Omental fat pad (tissue), 3 donors: ENCODE measurements at regions not wholly inside any gene's neighbourhood (a gene's known extent, or its start where the extent isn't known, plus 50 kb on each side); places are given as distances from the start of the nearest gene placed in this dataset.

ENCODE experiments used
- ATAC-seq: fragments of 150-250 bp; one replicate; pipeline ENCODE4 v1.9.1; 2016; ENCODE audit warnings: mild to moderate bottlenecking, moderate library complexity; ENCODE audit not compliant: low FRiP score
- DNase-seq: peaks from one replicate; pipeline ENCODE4 v3.0.0-alpha.2; 2019; ENCODE audit warnings: low spot score
- TF ChIP-seq, protein P1 (sequence below), 3 donors: fragments of 450-650 bp; IDR thresholded peaks; one replicate each; pipeline ENCODE4 v1.5.1; 2016 to 2017; ENCODE audit warnings: antibody characterized with exemption in 3 of 3, mild to moderate bottlenecking in 3 of 3, moderate library complexity in 2 of 3

DNA sequence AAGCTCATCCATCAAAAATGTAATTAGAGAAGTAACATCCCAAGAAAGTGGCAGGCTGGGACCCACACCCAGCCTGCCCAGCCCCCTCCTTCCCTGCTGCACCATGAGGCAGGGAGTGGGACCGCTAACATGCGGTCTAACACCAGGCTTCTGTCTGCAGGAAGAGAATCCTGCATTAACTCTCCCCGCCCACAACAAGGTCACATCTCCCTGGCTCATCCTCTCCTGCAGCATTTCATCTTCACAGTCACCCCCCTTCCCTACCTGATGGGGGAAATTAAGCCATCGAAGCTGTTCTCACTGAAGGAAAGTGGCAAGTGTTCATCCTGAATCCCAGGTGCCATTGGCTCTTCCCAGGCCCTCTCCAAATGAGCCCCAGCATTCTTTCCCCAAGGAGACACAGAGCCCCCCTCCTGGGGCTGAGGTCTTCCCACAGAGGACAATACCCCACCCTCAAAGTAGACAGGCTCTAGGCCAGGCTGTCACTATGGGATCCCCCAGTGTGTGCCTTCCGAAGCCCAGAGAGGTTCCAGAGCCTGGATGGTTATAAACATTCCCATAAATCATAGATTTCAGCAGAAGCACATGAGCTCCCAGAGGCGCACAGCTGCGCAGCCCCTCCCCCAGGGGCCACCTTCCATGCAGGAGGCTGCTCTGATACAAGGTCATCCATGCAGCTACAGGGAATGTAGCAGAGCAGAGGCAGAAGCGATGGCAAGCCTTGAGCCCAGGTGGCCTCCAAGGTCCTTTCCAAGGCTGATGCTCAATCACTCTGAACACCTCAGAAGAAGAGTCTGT, 148.0 kb downstream of the OAT start:
- DNase-seq (no peak), ATAC-seq (no peak)
- TF ChIP-seq, protein P1, sequence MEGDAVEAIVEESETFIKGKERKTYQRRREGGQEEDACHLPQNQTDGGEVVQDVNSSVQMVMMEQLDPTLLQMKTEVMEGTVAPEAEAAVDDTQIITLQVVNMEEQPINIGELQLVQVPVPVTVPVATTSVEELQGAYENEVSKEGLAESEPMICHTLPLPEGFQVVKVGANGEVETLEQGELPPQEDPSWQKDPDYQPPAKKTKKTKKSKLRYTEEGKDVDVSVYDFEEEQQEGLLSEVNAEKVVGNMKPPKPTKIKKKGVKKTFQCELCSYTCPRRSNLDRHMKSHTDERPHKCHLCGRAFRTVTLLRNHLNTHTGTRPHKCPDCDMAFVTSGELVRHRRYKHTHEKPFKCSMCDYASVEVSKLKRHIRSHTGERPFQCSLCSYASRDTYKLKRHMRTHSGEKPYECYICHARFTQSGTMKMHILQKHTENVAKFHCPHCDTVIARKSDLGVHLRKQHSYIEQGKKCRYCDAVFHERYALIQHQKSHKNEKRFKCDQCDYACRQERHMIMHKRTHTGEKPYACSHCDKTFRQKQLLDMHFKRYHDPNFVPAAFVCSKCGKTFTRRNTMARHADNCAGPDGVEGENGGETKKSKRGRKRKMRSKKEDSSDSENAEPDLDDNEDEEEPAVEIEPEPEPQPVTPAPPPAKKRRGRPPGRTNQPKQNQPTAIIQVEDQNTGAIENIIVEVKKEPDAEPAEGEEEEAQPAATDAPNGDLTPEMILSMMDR (IDR thresholded peaks at IDR 0.05) = no peak

DNA sequence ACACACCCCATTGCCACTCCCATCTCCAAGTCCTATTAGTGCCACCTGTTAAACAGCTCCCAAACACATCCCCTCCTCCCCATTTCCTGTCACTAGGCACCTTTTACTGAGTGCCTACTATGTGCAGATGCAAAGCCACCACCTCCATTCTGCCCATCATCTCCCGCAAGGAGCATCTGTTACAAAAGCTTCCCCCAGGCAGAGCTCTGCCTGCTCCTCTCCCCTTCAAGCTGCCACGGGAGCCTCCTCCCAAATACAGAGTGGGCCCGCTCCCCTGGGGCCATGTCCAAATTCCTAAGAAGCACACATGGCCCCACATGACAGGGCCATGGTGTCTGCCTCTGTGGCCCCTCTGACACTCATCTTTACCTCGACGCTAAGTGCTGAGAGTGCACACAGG, 149.7 kb downstream of the OAT start:
- no peak for DNase-seq
- no peak for ATAC-seq
- TF ChIP-seq, protein P1 (IDR thresholded peaks at IDR 0.05) = no peak

DNA sequence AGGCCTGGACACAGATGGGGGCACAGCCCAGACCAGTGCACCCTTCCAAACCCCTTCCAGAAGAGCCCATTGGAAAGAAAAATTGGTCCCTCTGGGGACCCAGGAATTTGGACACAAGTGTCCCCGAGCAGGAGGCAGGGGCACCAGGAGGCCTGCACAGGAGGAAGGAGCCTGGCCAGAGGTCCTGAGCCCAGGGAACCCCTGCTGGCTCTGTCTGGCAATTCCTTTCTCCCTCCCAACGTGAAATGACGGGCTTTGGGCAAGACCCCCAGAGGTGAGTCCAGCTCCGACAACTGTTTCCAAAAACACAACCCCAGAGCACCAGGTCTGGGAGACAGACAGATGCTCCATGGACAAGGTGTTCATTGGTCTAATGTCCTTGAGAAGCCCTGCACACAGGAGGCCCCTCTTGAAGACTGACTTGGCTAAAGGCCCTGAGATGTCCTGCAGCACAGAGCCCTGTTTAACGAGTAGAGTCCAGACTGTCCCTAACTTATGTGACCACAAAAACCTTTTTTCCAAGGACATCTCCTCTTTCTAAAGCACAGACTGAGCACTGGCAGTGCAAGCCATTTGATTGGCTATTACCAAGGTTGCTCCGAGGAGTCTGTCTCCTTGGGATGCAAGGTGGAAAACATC, 150.7 kb downstream of the OAT start:
- TF ChIP-seq, protein P1 (IDR thresholded peaks at IDR 0.05) = no peak
- no peak for DNase-seq
- no peak for ATAC-seq

DNA sequence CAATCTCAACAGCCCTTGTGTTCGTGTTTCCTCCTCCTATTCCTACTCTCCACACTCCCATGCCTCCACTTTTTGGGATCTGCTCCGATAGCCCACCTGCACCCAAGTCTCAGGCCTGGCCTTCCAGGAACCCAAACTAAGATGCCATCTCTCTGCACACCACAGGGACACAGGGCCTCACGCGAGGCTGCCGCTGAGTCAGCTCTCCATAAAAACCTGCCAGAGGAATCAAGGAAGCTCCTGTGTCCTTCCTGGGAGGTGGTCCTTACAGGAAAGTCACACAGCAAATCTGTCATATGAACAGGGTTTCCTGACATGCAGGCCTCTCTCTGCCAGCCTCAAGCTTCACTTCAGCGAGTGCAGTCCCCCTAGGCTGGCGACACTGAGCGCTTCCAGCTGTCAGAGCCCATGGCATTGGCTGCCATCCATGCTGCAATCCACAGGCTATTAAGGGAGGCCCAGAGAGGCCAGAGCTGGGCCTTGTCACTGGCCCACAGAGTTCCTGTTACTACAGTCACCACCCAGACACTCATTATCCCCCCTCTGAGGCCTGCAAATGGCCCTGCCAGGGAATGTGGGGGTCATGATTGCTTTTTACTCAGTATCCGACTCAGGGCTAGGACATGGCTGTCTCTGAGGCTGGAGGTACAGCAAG, 151.4 kb downstream of the OAT start:
- ATAC-seq (no peak), DNase-seq (no peak)
- TF ChIP-seq, protein P1 (IDR thresholded peaks at IDR 0.05) = no peak

DNA sequence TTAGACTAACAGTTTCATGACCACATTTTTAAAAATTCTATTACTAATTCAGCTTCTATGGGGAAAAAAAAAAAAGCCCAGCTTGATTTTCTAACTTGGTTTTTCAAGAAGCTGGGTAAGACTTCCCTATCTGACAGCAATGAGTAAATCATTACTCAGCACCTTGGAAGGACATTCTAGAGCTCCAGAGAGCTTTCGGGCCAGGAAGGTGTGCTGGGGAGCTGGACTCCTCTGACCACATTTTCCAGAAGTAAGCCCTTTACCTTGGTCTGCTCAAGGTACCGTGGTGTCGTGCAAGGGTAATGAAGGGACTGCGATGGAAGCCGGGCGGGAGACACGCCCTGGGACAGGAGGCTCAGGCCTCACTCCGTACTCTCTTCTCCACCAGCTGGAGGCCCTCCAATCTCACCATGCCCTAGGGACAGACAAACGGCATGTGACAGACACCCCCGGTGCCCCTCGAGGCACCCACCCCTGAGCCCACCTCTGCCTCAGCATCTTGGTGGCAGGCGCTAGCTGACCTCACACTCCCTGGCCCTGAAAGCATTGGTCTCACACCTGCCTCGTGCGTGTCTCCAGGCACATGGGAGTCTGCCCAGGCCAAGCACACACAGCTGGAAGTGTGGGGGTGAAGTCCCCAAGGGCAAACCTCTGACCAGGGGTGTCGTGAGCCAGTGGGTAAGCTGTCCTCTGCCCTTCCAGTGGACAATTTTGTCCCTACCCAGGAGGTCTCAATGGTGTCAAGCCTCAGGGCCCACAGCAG, 152.1 kb downstream of the OAT start:
- DNase-seq (no peak), ATAC-seq (no peak)
- TF ChIP-seq, protein P1 (IDR thresholded peaks at IDR 0.05) = no peak

DNA sequence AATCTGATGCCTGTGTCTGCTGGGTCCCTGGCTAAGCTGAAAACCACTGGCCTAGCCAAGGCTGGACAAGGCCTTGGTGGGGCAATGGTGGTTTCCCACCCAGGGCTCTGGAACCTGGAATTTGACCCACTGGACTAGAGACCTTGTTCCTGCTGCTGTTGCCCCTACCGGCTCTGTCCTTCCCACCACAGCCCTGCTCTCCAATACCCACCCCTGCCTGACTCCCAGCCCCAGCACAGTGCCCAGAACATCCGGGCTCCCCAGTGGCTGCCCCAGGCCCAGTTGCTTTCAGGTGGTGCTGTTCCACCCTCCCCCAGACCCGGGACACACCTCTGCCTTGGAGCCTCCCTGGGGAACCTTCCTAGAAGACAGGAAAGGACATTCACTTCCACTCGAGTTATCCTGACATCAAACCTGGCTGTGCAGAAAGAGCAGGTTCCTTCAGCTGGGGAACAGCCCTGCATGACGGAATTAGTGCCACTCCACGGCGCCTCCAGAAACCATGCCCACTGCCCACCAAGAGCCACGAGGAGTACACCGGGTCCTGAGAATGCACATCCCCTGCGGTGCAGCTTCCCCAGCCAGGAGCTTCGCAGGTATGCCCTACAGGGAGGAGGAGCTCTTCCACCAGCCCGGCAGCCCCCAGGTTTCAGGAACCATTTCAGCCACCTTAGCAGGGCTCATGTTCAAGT, 152.8 kb downstream of the OAT start:
- DNase-seq = no peak
- ATAC-seq = no peak
- TF ChIP-seq, protein P1 (IDR thresholded peaks at IDR 0.05) = no peak
